ENCODE measurements at regions not wholly inside any gene's neighbourhood (a gene's known extent, or its start where the extent isn't known, plus 50 kb on each side); places are given as distances from the start of the nearest gene placed in this dataset.

GRCh38 chr7:96599288-96599936 lies 110.2 kb downstream of the SEM1 start:
- H3K36me3 ChIP-seq = no peaks in the 10 kb centered on the region
- no peaks in the 10 kb centered on the region for H3K9me3 ChIP-seq
- 60% methylated on average over 4 of the region's 4 CpGs for WGBS
- no peak overlapping the region for H3K27ac ChIP-seq
- no peak overlapping the region for H3K4me3 ChIP-seq
- TF ChIP-seq POLR2A (IDR thresholded peaks at IDR 0.05) = no peak
- TF ChIP-seq POLR2AphosphoS5 (IDR thresholded peaks at IDR 0.05) = no peak
- no peak for TF ChIP-seq CTCF (IDR thresholded peaks at IDR 0.05)
- TF ChIP-seq EP300 (IDR thresholded peaks at IDR 0.05) = no peak
- no peaks in the 10 kb centered on the region for H3K4me1 ChIP-seq
- H3K27me3 ChIP-seq = no peaks in the 10 kb centered on the region
- no peak for DNase-seq (ENCODE audit: low spot score in 2 of 2)

GRCh38 chr7:96598421-96598820 lies 111.2 kb downstream of the SEM1 start:
- no peak overlapping the region for H3K27ac ChIP-seq
- H3K4me1 ChIP-seq = no peaks in the 10 kb centered on the region
- no peaks in the 10 kb centered on the region for H3K36me3 ChIP-seq
- DNase-seq (ENCODE audit: low spot score in 2 of 2) = no peak
- no peaks in the 10 kb centered on the region for H3K27me3 ChIP-seq
- TF ChIP-seq CTCF (IDR thresholded peaks at IDR 0.05) = no peak
- TF ChIP-seq POLR2AphosphoS5 (IDR thresholded peaks at IDR 0.05) = no peak
- TF ChIP-seq EP300 (IDR thresholded peaks at IDR 0.05) = no peak
- no peak for TF ChIP-seq POLR2A (IDR thresholded peaks at IDR 0.05)
- no peaks in the 10 kb centered on the region for H3K9me3 ChIP-seq
- WGBS = 78% methylated on average over 1 of the region's 1 CpG
- H3K4me3 ChIP-seq = no peak overlapping the region

- no peak for DNase-seq (ENCODE audit: low spot score in 2 of 2)
- H3K9me3 ChIP-seq = no peaks in the 10 kb centered on the region
- no peak overlapping the region for H3K4me3 ChIP-seq
- H3K27ac ChIP-seq = no peak overlapping the region
- WGBS = 27% methylated on average over 6 of the region's 6 CpGs
- TF ChIP-seq POLR2AphosphoS5 (IDR thresholded peaks at IDR 0.05) (no peak), EP300 (IDR thresholded peaks at IDR 0.05) (no peak), CTCF (IDR thresholded peaks at IDR 0.05) (no peak), POLR2A (IDR thresholded peaks at IDR 0.05) (no peak)
- H3K27me3 ChIP-seq = peaks cover 4% of the 10 kb centered on the region
- no peaks in the 10 kb centered on the region for H3K4me1 ChIP-seq
- no peaks in the 10 kb centered on the region for H3K36me3 ChIP-seq
These were observed 113.4 kb downstream of the SEM1 start for GRCh38 chr7:96596120-96596826.

GRCh38 chr7:96591900-96592676 lies 117.6 kb downstream of the SEM1 start:
- Histone ChIP-seq H3K27ac (no peak overlapping the region), H3K9me3 (no peaks in the 10 kb centered on the region), H3K4me1 (no peaks in the 10 kb centered on the region), H3K27me3 (peaks cover 8% of the 10 kb centered on the region), H3K36me3 (no peaks in the 10 kb centered on the region), H3K4me3 (no peak overlapping the region)
- TF ChIP-seq POLR2AphosphoS5 (IDR thresholded peaks at IDR 0.05) = no peak
- no peak for TF ChIP-seq EP300 (IDR thresholded peaks at IDR 0.05)
- no peak for TF ChIP-seq CTCF (IDR thresholded peaks at IDR 0.05)
- no peak for TF ChIP-seq POLR2A (IDR thresholded peaks at IDR 0.05)
- WGBS = 65% methylated on average over 14 of the region's 15 CpGs
- no peak for DNase-seq (ENCODE audit: low spot score in 2 of 2)

Data from suprapubic skin (tissue), 4 donors.